Testis (tissue), 2 donors: ENCODE measurements at regions not wholly inside any gene's neighbourhood (a gene's known extent, or its start where the extent isn't known, plus 50 kb on each side); places are given as distances from the start of the nearest gene placed in this dataset.

Experiments
- CTCF ChIP-seq, 3 experiments: fragments of 450-650 bp in 2 of 3; fragments of 200-600 bp in 1 of 3; sonication (generic) in 1 of 3; IDR thresholded peaks; one replicate each; pipeline ENCODE4 v1.5.1; 2016 to 2019; ENCODE audit warnings: antibody characterized with exemption in 3 of 3, mild to moderate bottlenecking in 2 of 3, moderate library complexity in 1 of 3
- POLR2A ChIP-seq: fragments of 450-650 bp; IDR thresholded peaks from one replicate; pipeline ENCODE4 v1.6.1; 2017; ENCODE audit warnings: antibody characterized with exemption, mild to moderate bottlenecking, moderate library complexity

- TF ChIP-seq CTCF (IDR thresholded peaks at IDR 0.05) (no peak), POLR2A (no peak)
These were observed 304.7 kb downstream of the ZEB2 start for GRCh38 chr2:144215207-144215606.
